Spinal cord (tissue), 9 donors: ENCODE measurements at regions not wholly inside any gene's neighbourhood (a gene's known extent, or its start where the extent isn't known, plus 50 kb on each side); places are given as distances from the start of the nearest gene placed in this dataset.

Experiments used
- DNase-seq, 6 donors: peaks; one replicate each; pipeline versions ENCODE4 v3.0.0 to v3.0.0-alpha.2; 2013 to 2015; ENCODE audit warnings: low spot score in 6 of 6, low read depth in 4 of 6
- H3K27ac ChIP-seq: one replicate; pipeline ENCODE4 v1.5.1; 2013; ENCODE audit warnings: low read depth, low read length, control low read depth
- H3K27me3 ChIP-seq: one replicate; pipeline ENCODE4 v1.6.1; 2013; ENCODE audit warnings: low read length; ENCODE audit not compliant: control insufficient read depth, insufficient read depth
- H3K36me3 ChIP-seq: one replicate; pipeline ENCODE4 v1.6.1; 2013; ENCODE audit warnings: low read length; ENCODE audit not compliant: control insufficient read depth, insufficient read depth
- H3K4me1 ChIP-seq: one replicate; pipeline ENCODE4 v1.6.1; 2013; ENCODE audit warnings: low read length; ENCODE audit not compliant: control insufficient read depth, insufficient read depth
- H3K4me3 ChIP-seq: one replicate; pipeline ENCODE4 v1.5.1; 2013; ENCODE audit warnings: low read depth, low read length, control low read depth
- H3K9me3 ChIP-seq: one replicate; pipeline ENCODE4 v1.6.1; 2013; ENCODE audit warnings: low read length; ENCODE audit not compliant: control insufficient read depth, insufficient read depth
- WGBS: methylation state at CpG from one replicate; pipeline ENCODE4 v1.1.5; 2013; ENCODE audit warnings: missing lambda C conversion rate; ENCODE audit not compliant: insufficient coverage; 5-methylcytosine and 5-hydroxymethylcytosine counted together
- donor health status: healthy.

- WGBS, result no CpG with 5 or more reads among the region's 2 CpGs
- H3K27ac ChIP-seq, result no peak overlapping the region
- no peaks in the 10 kb centered on the region for H3K27me3 ChIP-seq
- no peaks in the 10 kb centered on the region for H3K4me1 ChIP-seq
- no peaks in the 10 kb centered on the region for H3K9me3 ChIP-seq
- no peak for DNase-seq
- no peak overlapping the region for H3K4me3 ChIP-seq
- no peaks in the 10 kb centered on the region for H3K36me3 ChIP-seq
Observed at GRCh38 chr1:188904201-188904600, 1573.5 kb downstream of the BRINP3 start.

GRCh38 chr1:188906921-188907641, 1570.6 kb downstream of the BRINP3 start:
- H3K4me3 ChIP-seq, result no peak overlapping the region
- H3K27ac ChIP-seq, result no peak overlapping the region
- 93% methylated on average over 8 of the region's 10 CpGs for WGBS

DNA sequence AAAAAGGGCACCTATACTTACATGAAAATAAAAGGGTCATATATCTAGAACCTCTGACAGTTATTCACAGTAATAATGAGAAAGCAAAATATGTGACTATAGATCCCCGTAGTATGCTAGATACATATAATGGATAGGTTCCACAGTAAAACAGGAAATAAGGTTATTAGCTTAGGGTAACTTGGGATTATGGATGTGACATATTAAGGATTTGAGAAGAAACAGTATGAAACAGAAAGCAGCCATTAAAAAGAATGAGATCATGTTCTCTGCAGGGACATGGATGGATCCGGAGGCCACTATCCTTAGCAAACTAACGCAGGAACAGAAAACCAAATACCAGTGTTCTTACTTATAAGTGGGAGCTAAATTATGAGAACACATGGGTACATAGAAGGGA, 1547.3 kb downstream of the BRINP3 start:
- DNase-seq, result no peak
- 100% methylated on average over 1 of the region's 3 CpGs for WGBS
- Histone ChIP-seq H3K27me3 (no peaks in the 10 kb centered on the region), H3K4me1 (no peaks in the 10 kb centered on the region), H3K36me3 (no peaks in the 10 kb centered on the region), H3K9me3 (no peaks in the 10 kb centered on the region), H3K4me3 (no peak overlapping the region), H3K27ac (no peak overlapping the region)

More at GRCh38 chr1:188906921-188907641, 1570.6 kb downstream of the BRINP3 start:
- DNase-seq, result no peak
- Histone ChIP-seq H3K36me3 (no peaks in the 10 kb centered on the region), H3K9me3 (no peaks in the 10 kb centered on the region), H3K4me1 (no peaks in the 10 kb centered on the region), H3K27me3 (no peaks in the 10 kb centered on the region)

GRCh38 chr1:188931506-188931905, 1546.2 kb downstream of the BRINP3 start:
- Histone ChIP-seq H3K36me3 (no peaks in the 10 kb centered on the region), H3K4me3 (no peak overlapping the region), H3K9me3 (no peaks in the 10 kb centered on the region), H3K27me3 (no peaks in the 10 kb centered on the region), H3K27ac (no peak overlapping the region), H3K4me1 (no peaks in the 10 kb centered on the region)
- WGBS, result 100% methylated on average over 1 of the region's 1 CpG
- peak in 2 of 6 donors; percentile 8 to 73 for DNase-seq

- no peaks in the 10 kb centered on the region for H3K9me3 ChIP-seq
- no peaks in the 10 kb centered on the region for H3K27me3 ChIP-seq
- no peak for DNase-seq
- H3K4me3 ChIP-seq, result no peak overlapping the region
- H3K4me1 ChIP-seq, result no peaks in the 10 kb centered on the region
- H3K36me3 ChIP-seq, result no peaks in the 10 kb centered on the region
- WGBS, result no CpG with 5 or more reads among the region's 4 CpGs
- H3K27ac ChIP-seq, result no peak overlapping the region
Observed at GRCh38 chr1:188937965-188938551, 1539.6 kb downstream of the BRINP3 start.

DNA sequence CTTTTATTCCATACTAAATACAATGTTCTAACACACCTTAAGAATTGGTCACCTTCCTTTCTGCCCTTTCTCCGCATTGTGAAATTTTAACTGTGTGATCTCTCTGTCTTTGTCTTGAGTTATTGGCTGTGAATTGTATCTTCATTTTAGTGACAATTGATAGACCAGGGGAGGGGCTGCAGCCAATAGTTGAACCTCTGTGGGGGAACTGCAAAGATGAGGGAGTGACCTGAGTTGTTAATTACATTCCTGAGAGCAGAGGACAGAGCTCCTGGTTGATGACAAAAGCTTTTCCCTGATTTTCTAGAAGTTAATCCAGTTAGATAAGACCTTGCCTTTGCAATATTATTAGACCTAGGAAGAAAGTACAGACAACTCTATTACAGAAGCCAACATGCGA, 1535.7 kb downstream of the BRINP3 start:
- DNase-seq, result no peak
- Histone ChIP-seq H3K36me3 (no peaks in the 10 kb centered on the region), H3K4me3 (no peak overlapping the region), H3K27ac (no peak overlapping the region), H3K27me3 (no peaks in the 10 kb centered on the region), H3K4me1 (no peaks in the 10 kb centered on the region), H3K9me3 (no peaks in the 10 kb centered on the region)
- no CpG with 5 or more reads among the region's 2 CpGs for WGBS

DNA sequence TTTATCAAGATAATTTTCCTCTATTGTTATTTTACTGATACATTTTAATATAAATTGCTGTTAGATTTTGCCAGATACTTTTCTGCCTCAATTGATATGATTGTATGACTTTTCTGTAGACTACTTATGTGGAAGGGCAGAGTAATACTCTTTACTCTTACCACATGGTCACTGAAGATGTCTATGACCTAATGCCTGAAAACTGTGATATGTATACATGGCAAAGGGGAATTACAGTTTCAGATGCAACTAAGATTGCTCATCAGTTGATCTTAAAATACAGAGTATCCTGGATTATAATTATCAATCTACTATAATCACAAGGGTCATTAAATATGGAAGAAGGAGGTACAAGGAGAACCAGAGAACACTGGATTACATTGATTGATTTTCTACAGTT, 1528.0 kb downstream of the BRINP3 start:
- Histone ChIP-seq H3K4me1 (no peaks in the 10 kb centered on the region), H3K27me3 (no peaks in the 10 kb centered on the region), H3K4me3 (no peak overlapping the region), H3K9me3 (no peaks in the 10 kb centered on the region), H3K36me3 (no peaks in the 10 kb centered on the region), H3K27ac (no peak overlapping the region)
- no peak for DNase-seq

DNA sequence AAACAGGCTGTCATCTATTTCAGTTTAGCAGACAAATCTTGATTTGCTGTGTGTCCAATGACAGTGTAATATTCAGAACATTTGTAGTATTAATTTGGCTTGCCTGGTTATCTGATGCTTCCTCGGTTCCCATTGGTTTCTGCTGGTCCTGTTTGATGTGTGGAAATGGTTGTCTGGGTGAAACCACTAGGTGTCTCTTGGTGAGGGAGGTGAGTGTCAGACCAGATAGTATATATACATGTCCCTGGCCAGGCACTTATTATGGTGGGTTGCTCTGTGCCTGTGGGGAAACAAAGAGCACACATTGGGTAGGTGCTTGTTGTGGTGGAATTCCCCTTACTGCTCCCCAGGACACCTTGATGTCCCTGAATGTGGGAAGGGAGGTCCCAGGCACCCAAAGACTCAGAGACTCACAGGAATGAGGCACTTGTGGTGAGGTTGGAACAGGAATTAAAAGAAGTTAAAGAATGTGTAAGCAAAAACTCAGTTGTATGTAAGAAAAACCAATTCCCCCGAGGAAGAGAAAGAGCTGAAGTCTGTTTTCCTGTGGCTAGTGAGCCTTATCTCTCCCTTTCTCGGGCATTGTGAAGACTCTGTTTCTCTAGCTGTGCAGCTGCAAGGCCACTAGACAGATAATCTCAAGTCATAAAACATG, 1519.1 kb downstream of the BRINP3 start:
- Histone ChIP-seq H3K27ac (no peak overlapping the region), H3K36me3 (no peaks in the 10 kb centered on the region), H3K4me1 (no peaks in the 10 kb centered on the region), H3K27me3 (no peaks in the 10 kb centered on the region), H3K9me3 (no peaks in the 10 kb centered on the region), H3K4me3 (no peak overlapping the region)
- no peak for DNase-seq
- 95% methylated on average over 2 of the region's 3 CpGs for WGBS

GRCh38 chr1:188986745-188987417, 1490.8 kb downstream of the BRINP3 start:
- Histone ChIP-seq H3K36me3 (no peaks in the 10 kb centered on the region), H3K27me3 (no peaks in the 10 kb centered on the region), H3K9me3 (no peaks in the 10 kb centered on the region), H3K4me3 (no peak overlapping the region), H3K4me1 (no peaks in the 10 kb centered on the region), H3K27ac (no peak overlapping the region)
- WGBS, result 84% methylated on average over 5 of the region's 9 CpGs
- no peak for DNase-seq
